ENCODE measurements at regions not wholly inside any gene's neighbourhood (a gene's known extent, or its start where the extent isn't known, plus 50 kb on each side); places are given as distances from the start of the nearest gene placed in this dataset.

DNA sequence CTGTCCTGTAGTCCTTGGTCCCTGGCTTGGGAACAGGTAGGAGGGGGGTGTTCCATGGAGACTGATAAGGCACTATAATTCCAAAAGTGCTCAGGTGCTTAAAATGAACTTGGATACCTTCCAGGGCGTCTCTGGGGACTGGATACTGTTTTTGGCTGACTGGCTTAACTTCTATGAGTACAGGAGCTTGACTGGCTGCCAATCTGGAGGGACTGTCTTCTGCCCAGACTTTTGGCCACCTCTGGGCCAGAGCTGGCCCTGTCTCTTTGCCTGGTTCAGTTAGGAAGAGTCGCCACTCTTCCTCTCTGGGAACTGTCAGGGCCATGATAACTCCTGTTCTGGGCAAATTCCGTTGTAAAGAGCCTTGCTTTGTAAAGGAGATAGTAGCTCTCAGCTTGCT is 407.0 kb downstream of the TGFB2 start:
- FAIRE-seq (no peak), DNase-seq (ENCODE audit: low spot score in 2 of 2) (no peak)

DNA sequence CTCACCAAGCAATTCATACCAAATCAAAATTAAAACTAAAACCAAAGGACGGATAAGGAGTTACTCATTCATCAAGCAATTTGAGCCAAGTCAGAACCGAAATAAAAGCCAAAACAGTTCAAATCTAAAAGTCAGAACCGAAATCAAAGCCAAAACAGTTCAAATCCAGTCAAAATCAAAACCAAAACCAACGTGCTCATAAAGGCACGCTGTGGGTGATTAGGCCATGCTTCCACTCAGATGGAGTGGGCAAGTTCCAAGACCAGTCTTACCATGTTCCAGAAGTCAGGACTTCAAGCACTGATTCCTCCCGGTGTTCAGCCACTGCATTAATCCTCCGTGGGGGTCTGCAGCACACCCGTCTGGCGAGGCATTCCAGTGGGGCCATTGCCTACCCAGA is 409.3 kb downstream of the TGFB2 start:
- FAIRE-seq (no peak), DNase-seq (ENCODE audit: low spot score in 2 of 2) (no peak)

DNA sequence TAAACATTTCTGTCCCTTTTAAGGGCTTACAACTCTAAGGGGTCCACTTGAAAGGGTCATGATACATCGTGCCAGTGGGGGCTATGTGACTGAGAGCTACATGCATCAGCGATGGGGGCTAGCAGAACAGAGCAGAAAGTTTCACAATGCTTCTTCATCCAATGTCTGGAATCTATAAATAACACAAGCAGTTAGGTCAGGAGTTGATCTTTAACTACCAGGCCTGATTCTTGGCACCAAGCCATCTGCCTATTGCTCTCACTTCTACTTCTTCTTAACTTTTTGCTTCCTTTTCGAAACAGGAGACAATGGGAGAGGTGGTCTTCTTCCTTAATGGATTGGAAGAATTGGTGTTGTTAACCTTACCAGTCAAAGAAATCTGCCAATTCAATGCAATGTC is 410.0 kb downstream of the TGFB2 start:
- FAIRE-seq, result no peak

DNA sequence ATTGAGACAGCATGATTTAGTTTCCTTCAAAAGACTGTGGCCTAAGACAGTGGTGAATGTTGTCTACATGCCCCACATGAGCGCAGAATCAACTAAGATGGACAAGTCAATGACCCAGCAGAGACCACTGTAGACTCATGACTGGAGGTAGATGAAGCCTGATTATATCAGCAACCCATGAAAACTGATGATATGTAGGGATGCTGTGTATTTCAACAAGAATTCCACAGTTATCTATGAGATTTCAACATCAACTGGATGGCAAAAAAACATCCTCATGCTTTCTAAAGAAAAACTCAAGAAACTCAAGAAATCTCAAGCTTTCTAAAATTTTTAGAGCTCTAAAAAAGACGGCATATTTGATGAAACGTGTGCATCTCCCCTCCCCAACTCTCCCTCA is 413.9 kb upstream of the LYPLAL1 start:
- DNase-seq (ENCODE audit: low spot score in 2 of 2) (no peak), FAIRE-seq (no peak)

More for the DNA sequence above, 410.0 kb downstream of the TGFB2 start:
- DNase-seq (ENCODE audit: low spot score in 2 of 2), result no peak

DNA sequence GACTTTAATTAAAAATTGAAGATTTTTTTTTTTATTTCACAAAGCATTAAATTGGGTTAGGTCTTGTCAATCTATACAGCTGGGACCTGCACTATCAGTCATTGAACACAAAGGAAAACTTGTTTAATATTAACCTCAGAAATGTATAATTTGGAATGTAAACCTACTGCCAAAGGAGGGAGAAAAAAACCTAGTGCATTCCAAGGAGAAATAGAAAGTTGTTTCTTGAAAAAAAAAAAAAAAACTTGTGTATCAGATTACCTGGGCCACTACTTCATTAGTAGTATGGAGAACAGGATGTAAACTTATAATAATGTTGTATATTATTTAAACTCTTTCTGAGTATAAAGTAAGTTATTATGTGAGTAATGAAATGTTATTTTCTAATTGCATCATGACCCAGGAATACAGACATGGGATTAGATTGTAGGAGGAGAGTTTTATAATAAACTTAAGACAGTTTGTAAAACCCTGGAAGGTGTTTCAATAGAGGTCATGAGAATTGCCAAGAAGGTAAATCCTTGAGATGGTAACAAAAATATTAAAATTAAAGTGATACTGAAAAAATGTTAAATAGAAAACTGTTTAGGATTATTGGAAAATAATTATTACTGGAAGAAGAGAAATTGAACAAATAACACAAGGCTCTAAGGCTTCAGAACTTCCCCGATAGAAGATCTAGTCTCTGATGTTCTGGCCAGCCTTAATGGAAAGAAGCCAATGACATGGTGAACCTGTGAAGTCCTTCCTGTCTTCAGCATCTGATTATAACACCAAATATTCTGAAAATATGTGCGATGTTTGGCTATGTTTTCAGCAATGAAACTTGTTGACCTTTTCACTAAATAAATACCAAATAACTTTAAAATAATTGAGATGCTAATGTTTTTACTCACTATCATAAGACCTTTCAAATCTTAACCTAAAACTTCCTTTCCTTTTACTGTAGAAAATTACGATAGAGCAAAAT is 412.8 kb upstream of the LYPLAL1 start:
- no peak for FAIRE-seq

DNA sequence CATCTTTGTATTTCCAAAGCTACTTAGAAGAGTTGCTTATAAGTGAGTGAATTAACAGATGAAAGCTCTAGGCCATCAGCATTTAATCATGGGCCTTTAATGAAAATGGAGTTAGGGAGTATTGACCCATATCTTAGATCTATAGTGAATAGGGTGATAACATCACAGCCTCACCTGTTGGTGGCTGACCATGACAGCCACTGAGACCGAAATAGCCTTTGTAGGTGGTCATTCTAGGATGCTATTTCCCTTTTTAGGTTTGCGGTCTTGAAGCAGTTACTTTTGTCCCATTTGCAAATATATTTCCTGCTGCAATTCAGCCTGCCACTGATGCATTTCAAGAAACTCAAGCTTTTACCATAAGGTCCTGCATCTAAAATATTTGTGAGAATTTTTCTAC is 410.1 kb upstream of the LYPLAL1 start:
- FAIRE-seq (no peak), DNase-seq (ENCODE audit: low spot score in 2 of 2) (no peak)

More for the DNA sequence above, 412.8 kb upstream of the LYPLAL1 start:
- no peak for DNase-seq (ENCODE audit: low spot score in 2 of 2)

DNA sequence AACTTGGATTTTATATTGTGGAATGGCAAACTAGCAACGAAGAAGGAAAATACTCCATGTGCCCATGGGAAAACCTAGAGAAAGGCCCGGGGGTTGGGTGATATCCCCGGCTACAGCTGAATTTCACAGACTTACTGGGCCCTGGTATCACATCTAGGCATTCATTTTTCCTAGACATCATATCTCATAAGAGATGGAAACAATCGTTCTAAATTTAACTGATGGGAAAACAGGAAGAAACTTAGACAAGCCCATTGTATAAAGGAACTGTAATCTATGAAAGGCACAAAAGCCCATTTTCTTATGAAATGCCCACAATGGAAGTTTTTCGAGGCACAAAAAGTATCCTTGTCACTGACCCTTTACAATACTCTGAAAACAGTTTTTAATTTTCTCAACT is 407.9 kb upstream of the LYPLAL1 start:
- DNase-seq (ENCODE audit: low spot score in 2 of 2) (no peak), FAIRE-seq (no peak)

DNA sequence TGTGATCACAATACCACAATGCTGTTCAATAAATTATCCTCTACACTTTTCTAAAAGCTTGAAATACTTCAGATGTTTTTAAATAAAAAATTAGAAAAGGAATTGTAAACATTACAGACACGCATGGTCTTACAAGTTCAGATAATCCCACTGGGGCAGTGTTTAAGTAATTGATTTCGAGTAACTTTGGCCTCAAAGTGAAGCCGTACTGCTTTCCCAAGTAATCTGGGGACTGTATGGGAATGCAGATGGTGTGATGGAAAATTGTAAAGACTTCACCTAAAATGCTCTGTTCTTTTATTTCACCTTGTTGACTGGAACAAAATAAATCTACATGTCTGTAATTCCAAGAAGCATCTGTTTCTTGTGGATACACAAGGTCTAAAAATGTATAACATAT is 401.7 kb upstream of the LYPLAL1 start:
- DNase-seq (ENCODE audit: low spot score in 2 of 2) (no peak), FAIRE-seq (no peak)

DNA sequence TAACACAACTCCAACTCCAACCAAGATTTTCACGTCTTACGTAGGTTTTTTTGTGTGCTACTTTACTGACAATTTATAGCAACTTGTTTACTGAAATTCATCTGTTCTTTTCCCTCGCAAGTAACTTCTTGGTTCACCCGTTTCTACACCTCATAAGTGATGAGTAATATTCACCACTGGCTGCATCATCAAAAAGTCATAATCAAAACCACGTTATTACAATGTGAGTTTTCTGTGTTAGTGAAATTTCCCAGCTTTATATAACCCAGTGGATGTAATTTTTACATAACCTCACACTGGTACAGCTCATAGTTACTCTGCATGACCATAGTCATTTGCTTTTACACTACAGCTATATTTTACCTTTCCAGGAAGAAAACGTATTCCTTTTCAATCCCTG is 401.1 kb upstream of the LYPLAL1 start:
- DNase-seq (ENCODE audit: low spot score in 2 of 2) (no peak), FAIRE-seq (no peak)

DNA sequence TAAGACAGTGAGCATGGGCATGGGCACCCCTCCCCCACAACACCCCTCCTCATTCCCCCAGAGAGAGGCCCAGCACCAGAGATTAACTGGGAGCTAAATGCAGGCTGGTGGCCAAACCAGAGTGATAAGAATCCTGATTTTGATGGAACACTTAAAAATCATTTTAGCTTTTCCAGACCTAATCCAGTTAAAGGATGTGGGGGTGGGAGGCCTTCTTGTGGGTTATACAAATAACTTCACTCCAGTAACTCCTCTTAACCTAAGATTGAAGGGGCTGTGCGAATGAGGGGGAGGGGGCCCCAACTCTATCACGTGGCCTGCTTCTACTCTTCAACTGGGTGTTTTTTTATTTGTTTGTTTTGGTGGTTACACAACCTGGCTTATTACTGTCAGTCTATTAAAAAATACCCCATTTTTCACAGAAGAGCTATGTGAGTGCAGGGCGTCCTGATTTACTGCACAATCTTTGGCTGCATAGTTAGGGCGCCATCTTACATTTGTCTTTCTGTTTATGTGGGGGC is 398.1 kb upstream of the LYPLAL1 start:
- no peak for DNase-seq (ENCODE audit: low spot score in 2 of 2)
- no peak for FAIRE-seq

DNA sequence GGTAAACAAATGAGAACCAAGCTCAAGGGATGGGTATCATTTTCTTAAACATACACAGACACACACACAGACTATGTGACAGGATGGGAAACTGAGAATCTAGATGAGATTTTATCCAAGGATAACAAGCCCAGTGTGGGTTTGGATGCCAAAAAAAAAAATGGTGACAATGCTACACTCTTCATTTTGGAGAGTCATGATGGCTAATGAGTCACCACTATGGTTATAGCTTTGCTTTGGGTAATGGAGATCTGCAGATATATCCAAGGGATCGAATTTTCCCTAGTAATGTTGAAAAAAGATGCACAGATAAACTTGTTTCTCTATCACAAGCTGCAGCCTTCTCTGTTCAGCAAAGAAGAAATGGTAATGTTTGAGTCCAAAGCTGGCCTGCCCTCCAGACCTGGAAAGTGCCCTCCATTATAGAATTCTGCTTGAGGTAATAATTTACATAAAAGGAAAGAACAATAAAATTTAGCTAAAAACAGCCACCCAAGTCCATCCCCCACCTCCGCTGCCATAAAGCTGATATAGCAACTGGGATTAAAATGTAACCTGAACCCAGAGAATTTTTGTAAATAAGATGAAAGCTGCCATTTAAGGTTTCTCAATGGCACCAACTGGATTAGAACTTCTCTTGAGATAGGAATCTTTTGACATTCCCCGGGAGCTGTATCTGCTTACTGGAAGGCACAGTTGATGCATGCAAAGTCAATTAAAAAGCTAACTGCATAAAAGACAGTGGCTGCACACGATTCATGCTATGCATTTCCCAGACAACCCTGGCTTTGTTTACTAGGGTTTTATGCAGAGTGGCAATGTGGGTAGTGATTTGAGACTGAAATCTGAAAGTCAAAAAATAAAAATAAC is 395.2 kb upstream of the LYPLAL1 start:
- FAIRE-seq (no peak), DNase-seq (ENCODE audit: low spot score in 2 of 2) (no peak)

DNA sequence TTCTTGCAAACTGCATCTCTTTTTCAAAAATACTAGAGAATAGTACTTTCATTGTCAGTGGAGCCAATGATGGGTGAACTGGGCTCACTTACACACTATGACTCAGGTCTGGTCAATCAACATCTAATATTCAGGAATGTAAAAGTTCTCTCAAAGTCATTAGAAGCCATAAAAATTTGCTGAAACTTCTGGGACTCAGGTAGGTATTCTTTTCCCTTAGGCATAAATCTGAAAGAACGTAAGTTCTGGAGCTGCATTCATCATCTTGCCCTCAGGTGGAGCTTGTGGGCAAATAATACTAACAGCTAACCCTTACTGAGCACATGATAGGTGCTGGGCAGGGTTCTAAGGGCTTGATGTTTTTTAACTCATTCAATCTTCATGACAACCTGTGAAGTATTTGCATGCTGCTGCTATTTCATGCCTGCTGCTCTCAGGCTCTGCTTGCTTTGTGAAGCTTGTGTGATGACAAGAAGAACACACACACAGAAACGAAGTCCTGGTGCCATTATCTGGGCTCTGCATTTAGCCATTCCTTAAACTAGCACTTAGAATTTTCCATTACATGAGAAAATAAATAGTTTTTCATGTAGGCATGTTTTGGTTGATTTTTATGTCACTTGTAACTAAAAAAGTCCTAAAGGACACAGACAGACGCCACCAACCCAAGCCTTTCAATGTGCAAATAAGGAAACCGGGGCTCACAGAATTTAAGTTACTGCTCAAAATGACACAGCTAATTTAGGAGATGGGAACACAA is 394.2 kb upstream of the LYPLAL1 start:
- FAIRE-seq (no peak), DNase-seq (ENCODE audit: low spot score in 2 of 2) (no peak)

DNA sequence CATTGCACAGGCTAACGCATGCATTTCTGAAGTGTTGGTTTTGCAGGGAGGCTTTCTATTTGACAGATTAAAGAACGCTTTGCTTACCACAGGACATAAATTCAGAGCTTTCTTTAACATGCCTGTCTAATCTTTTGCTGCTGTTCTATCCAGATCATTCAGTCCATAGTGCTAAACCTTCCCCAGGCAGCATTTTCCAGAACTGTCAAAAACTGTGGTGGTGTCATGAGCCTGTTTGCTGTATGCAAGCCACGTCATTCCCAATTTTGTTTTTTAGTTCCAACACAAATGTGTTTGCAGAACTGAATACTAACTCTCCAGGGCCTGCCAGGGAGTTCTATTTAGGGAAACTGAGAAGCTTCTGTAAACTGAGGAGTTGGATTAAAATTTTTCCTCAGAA is 390.5 kb upstream of the LYPLAL1 start:
- no peak for DNase-seq (ENCODE audit: low spot score in 2 of 2)
- no peak for FAIRE-seq

DNA sequence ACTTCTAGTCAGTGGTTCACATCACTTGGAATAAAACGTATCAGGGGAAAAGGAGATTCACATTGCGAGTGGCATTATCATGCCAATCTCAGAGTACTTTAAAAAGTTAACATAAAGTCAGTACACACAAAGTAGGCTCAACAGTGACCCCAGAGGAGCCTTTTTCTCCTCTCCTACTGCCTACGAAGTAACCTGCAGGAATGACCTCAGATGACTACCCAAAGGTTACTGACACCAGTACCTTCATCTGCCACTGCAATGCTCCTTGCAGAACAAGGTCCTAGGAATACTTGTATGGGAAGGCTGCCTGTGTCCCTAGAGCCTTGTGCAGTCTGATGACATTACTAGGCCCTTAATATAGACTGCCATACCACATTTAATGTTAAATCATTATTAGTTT is 389.8 kb upstream of the LYPLAL1 start:
- no peak for DNase-seq (ENCODE audit: low spot score in 2 of 2)
- FAIRE-seq, result no peak

DNA sequence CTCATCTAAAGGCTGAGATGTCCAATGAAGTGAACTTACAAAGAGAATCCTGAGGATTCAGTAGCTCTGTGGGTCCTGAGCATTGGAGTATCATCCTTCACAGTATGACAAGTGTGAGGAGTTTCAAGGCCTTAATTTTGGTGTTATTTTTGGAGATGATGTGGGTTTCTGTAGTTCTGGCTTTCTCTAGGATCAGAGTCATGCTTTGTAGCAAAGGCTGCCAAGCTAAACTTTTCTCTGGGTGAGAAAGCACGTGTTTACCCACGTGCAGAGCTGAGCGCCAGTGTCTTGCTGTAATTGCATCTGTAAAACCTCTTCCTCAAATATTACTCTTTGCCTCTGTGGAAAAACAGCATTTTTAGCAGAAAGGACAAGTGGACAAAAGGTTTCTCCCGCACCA is 387.8 kb upstream of the LYPLAL1 start:
- FAIRE-seq, result no peak
- DNase-seq (ENCODE audit: low spot score in 2 of 2), result peak in 1 of 2 donors; percentile 4

DNA sequence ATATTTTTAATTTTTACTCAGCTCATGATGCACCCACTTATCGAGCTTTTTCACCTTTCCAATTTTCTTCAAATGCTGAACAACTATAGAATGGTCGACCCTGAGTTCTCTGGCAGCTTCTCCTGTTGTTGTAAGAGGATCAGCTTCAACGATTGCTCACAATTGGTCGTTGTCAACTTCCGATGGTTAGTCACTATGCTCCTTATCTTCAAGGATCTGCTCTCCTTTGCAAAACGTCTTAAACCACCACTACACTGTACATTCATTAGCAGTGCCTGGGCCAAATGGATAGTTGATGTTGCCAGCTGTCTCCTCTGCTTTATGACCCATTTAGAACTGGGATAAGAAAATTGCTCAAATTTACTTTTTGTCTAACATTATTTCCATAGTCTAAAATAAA is 385.9 kb upstream of the LYPLAL1 start:
- FAIRE-seq, result no peak
- no peak for DNase-seq (ENCODE audit: low spot score in 2 of 2)

DNA sequence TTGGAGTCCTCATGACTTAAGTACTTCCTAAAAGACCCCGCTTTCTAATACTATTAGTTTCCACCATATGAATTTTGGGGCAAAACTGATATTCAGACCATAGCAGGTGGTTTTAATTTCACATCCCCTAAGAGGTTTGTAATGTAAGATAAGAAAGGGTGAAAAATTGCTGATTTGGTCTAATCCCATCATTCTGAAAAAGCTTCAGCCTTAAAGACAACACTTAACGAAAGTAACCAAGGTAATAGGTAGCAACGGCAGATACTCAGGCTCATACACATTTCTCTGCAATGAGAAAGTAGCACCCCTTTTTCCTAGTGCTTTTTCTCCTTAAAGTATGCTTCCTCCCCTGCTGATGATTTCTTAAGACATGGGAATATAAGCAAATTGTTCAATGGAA is 376.9 kb upstream of the LYPLAL1 start:
- FAIRE-seq, result no peak
- DNase-seq (ENCODE audit: low spot score in 2 of 2), result no peak

DNA sequence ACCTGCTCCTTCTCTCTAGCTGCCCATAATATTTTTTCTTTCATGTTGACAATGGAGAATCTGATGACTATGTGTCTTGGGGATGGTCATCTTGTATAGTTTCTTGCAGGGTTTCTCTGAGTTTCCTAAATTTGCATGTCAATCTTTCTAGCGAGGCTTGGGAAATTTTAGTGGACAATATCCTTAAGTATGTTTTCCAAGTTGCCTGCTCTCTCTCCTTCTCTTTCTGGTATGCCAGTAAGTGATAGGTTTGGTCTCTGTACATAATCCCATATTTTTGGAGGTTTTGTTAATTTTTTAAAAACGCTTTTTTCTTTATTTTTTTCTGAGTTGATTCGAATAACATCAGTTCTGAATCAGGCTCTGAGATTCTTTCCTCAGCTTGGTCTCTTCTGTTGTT is 370.9 kb upstream of the LYPLAL1 start:
- no peak for DNase-seq (ENCODE audit: low spot score in 2 of 2)
- no peak for FAIRE-seq

DNA sequence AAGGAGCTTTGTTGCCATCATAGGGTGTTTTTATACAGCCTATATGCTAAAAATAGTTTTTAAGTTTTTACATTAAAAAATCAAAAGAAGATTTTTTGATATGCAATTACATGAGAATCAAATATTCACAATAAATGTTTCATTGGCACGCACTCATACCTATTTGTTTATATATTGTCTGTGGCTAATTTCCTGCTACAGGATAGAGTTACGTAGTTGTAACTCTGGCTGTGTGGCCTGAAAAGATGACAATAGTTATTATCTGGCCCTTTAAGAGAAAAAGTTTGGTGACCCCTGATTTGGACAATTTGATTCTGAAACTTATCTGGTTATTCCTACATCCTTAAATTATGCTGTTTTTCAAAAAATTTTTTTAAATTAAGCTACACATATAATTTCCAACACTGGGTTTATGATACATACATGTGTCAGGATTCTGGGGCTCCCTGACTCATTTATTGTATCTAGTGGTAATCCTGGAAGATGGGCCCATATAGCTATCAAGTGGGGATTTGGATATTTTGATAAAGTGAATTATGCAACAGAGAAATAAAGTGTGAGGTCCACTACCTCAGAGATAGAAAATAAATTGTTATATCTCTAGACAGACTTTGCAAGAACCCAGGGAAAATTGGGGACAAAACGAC is 370.2 kb upstream of the LYPLAL1 start:
- FAIRE-seq, result no peak
- no peak for DNase-seq (ENCODE audit: low spot score in 2 of 2)
